ENCODE measurements at regions not wholly inside any gene's neighbourhood (a gene's known extent, or its start where the extent isn't known, plus 50 kb on each side); places are given as distances from the start of the nearest gene placed in this dataset.

GRCh38 chr20:52270696-52271095, 79.1 kb upstream of the ZFP64 start:
- no peak overlapping the region for H2BK120ac ChIP-seq (replicated peaks; ENCODE audit: low read depth, low read length)
- no peak overlapping the region for H3K27ac ChIP-seq (ENCODE audit: low read depth, low read length)
- H2BK5ac ChIP-seq (ENCODE audit: low read depth, low read length), result no peak overlapping the region
- H3K18ac ChIP-seq (ENCODE audit: extremely low read depth, low read length), result no peak overlapping the region
- H3K36me3 ChIP-seq (ENCODE audit: control insufficient read depth in 2 of 4, insufficient read depth in 4 of 4, low read length in 3 of 4), result no peaks in the 10 kb centered on the region
- no peak for FAIRE-seq
- H2BK15ac ChIP-seq (ENCODE audit: low read length), result no peak overlapping the region
- H3K79me2 ChIP-seq (ENCODE audit: control insufficient read depth in 1 of 2, insufficient read depth in 2 of 2, low read length in 2 of 2), result no peaks in the 10 kb centered on the region
- ChIA-PET POLR2A (ENCODE audit: partially characterized antibody) (no interaction called here), CTCF (ENCODE audit: partially characterized antibody) (no interaction called here)
- H3K56ac ChIP-seq (replicated peaks; ENCODE audit: insufficient read length, low read depth, low read length), result no peak overlapping the region
- H2AK5ac ChIP-seq (ENCODE audit: low read depth, low read length), result no peak overlapping the region
- 92% methylated on average over 4 of the region's 4 CpGs; no CpG with 5 or more reads in 1 of the 2 experiments for WGBS, 2 experiments (ENCODE audit: extremely low coverage in 1 of 2, insufficient coverage in 1 of 2, insufficient read length in 1 of 2, insufficient replicate concordance in 2 of 2, low coverage in 1 of 2, low lambda C conversion rate in 2 of 2, missing lambda C conversion rate in 1 of 2)
- H3K9me3 ChIP-seq (ENCODE audit: insufficient read depth in 2 of 2, low read depth in 1 of 2, low read length in 1 of 2), result no peaks in the 10 kb centered on the region
- H3K27me3 ChIP-seq (replicated peaks in 1 of 4; ENCODE audit: control insufficient read depth in 3 of 4, extremely low read depth in 1 of 4, insufficient read depth in 3 of 4, low read length in 3 of 4), result no peaks in the 10 kb centered on the region
- H3K4me2 ChIP-seq (ENCODE audit: insufficient read depth in 1 of 2, low read depth in 2 of 2, low read length in 2 of 2), result no peak overlapping the region
- no peak overlapping the region for H4K8ac ChIP-seq (ENCODE audit: extremely low read depth, insufficient read depth, low read length)
- no peak overlapping the region for H3K9ac ChIP-seq (replicated peaks in 1 of 4; ENCODE audit: extremely low read depth in 1 of 4, low read depth in 3 of 4, low read length in 3 of 4)
- no peak overlapping the region for H2BK20ac ChIP-seq (ENCODE audit: low read length)
- no peak overlapping the region for H3K23ac ChIP-seq (ENCODE audit: insufficient read length)
- no peak for DNase-seq (ENCODE audit: low read depth in 1 of 2, low spot score in 2 of 2)
- H3K4ac ChIP-seq (replicated peaks; ENCODE audit: insufficient read length, low read depth, low read length), result no peak overlapping the region
- no peaks in the 10 kb centered on the region for H3K79me1 ChIP-seq (ENCODE audit: low read depth, low read length)
- H4K91ac ChIP-seq (replicated peaks; ENCODE audit: insufficient read length, low read length), result no peak overlapping the region
- H4K5ac ChIP-seq (ENCODE audit: insufficient read length, low read depth, low read length), result no peak overlapping the region
- no peak overlapping the region for H3K4me3 ChIP-seq (ENCODE audit: extremely low read depth in 1 of 4, insufficient read depth in 2 of 4, low read depth in 3 of 4, low read length in 4 of 4)
- H2BK12ac ChIP-seq (ENCODE audit: low read depth, low read length), result no peak overlapping the region
- no peak overlapping the region for H3K14ac ChIP-seq (ENCODE audit: insufficient read length)
- no peaks in the 10 kb centered on the region for H4K20me1 ChIP-seq (replicated peaks in 1 of 2; ENCODE audit: control insufficient read depth in 1 of 2, insufficient read depth in 2 of 2, low read length in 2 of 2)
- H3K23me2 ChIP-seq (ENCODE audit: low read depth, low read length), result no peaks in the 10 kb centered on the region
- no peak overlapping the region for H2AFZ ChIP-seq (ENCODE audit: low read length)
- H3K4me1 ChIP-seq (replicated peaks in 1 of 4; ENCODE audit: control insufficient read depth in 3 of 4, insufficient read depth in 4 of 4, low read length in 3 of 4), result no peaks in the 10 kb centered on the region
- TF ChIP-seq USF2 (IDR thresholded peaks at IDR 0.05; ENCODE audit: low read length) (no peak), TEAD4 (IDR thresholded peaks at IDR 0.05; ENCODE audit: low read depth, low read length) (no peak), RNF2 (IDR thresholded peaks at IDR 0.05; ENCODE audit: borderline replicate concordance, low read depth, low read length, missing control alignments, poor library complexity, severe bottlenecking) (no peak), SAP30 (IDR thresholded peaks at IDR 0.05; ENCODE audit: insufficient read depth, insufficient replicate concordance, low read length) (no peak), SP4 (IDR thresholded peaks at IDR 0.05; ENCODE audit: low read length) (no peak), BCL11A (IDR thresholded peaks at IDR 0.05; ENCODE audit: low read depth in 2 of 2, low read length in 2 of 2) (no peak), HDAC2 (IDR thresholded peaks at IDR 0.05; ENCODE audit: borderline replicate concordance in 1 of 2, low read depth in 2 of 2, low read length in 2 of 2) (no peak), CTBP2 (IDR thresholded peaks at IDR 0.05; ENCODE audit: borderline replicate concordance, insufficient read depth, insufficient read length, low read length) (no peak), GABPA (IDR thresholded peaks at IDR 0.05; ENCODE audit: borderline replicate concordance, insufficient read depth, low read length) (no peak), CREB1 (IDR thresholded peaks at IDR 0.05) (no peak), CEBPB (IDR thresholded peaks at IDR 0.05; ENCODE audit: low read depth, low read length) (no peak)

Data from H1 (cell line).